GM12878 (cell line): ENCODE measurements at regions not wholly inside any gene's neighbourhood (a gene's known extent, or its start where the extent isn't known, plus 50 kb on each side); places are given as distances from the start of the nearest gene placed in this dataset.

Source experiments
- ATAC-seq: fragments of 200-7000 bp; cut with Tn5 transposase; 3 replicates; pipeline ENCODE4 v1.9.1; 2020; ENCODE audit warnings: mild to moderate bottlenecking, moderate library complexity
- BruUV-seq: library from RNA; stranded (reverse); fragments of 400-500 nt; replicated peaks from 2 replicates; lab custom pipeline; 2021; lab: Mats Ljungman, UMichigan
- CTCF ChIA-PET: fragments of 300-600 bp; sonication (Branson Sonifier 250); formaldehyde crosslinking; extraction: SDS; loops from one replicate; lab custom pipeline; 2021; ENCODE audit warnings: inconsistent platforms; lab: Yijun Ruan, JAX
- POLR2A ChIA-PET: fragments of 350-600 bp; formaldehyde crosslinking; extraction: SDS; loops from one replicate; lab custom pipeline; 2021; ENCODE audit warnings: inconsistent platforms; lab: Charles Lee
- RAD21 ChIA-PET: fragments of 300-600 bp; sonication (Branson Sonifier 250); formaldehyde crosslinking; loops from one replicate; lab custom pipeline; 2023; ENCODE audit warnings: antibody characterized with exemption; ENCODE audit not compliant: unreplicated experiment; lab: Charles Lee
- SMC1A ChIA-PET: fragments of 300-600 bp; sonication (Branson Sonifier 250); formaldehyde crosslinking; loops from one replicate; lab custom pipeline; 2023; ENCODE audit not compliant: unreplicated experiment, uncharacterized antibody; lab: Charles Lee
- DNase-seq: peaks from one replicate; pipeline ENCODE4 v3.0.0-alpha.2; 2011; ENCODE audit warnings: low read depth, low spot score
- FAIRE-seq: peaks from 3 replicates; lab custom pipeline; 2011; peaks lifted over from hg19 to GRCh38; lab: Jason Lieb, UNC
- H2AFZ ChIP-seq: 2 replicates; pipeline ENCODE4 v1.6.0; 2011; ENCODE audit warnings: low read depth, low read length, control low read depth; ENCODE audit not compliant: control insufficient read depth
- H3K27ac ChIP-seq: 2 replicates; pipeline ENCODE4 v1.5.1; 2011; ENCODE audit warnings: control low read depth; ENCODE audit not compliant: control insufficient read depth, insufficient read depth
- H3K27me3 ChIP-seq, 2 experiments: replicated peaks in 1 of 2; 2 replicates each; pipeline versions ENCODE4 v1.6.0 to v1.6.1; 2011; ENCODE audit warnings: low read length in 1 of 2; ENCODE audit not compliant: control insufficient read depth in 2 of 2, insufficient read depth in 2 of 2
- H3K36me3 ChIP-seq, 2 experiments: 2 replicates each; pipeline ENCODE4 v1.5.1; 2011; ENCODE audit warnings: low read length in 1 of 2; ENCODE audit not compliant: control insufficient read depth in 2 of 2, insufficient read depth in 2 of 2
- H3K4me1 ChIP-seq: 2 replicates; pipeline ENCODE4 v1.6.1; 2011; ENCODE audit warnings: mild to moderate bottlenecking, low read length, moderate library complexity, mixed read lengths; ENCODE audit not compliant: control insufficient read depth, insufficient read depth
- H3K4me2 ChIP-seq: 2 replicates; pipeline ENCODE4 v1.6.0; 2011; ENCODE audit warnings: control low read depth; ENCODE audit not compliant: control insufficient read depth, insufficient read depth
- H3K4me3 ChIP-seq: fragments of 200-600 bp; sonication (generic); 2 replicates; pipeline ENCODE4 v1.5.1; 2016
- H3K79me2 ChIP-seq: 2 replicates; pipeline ENCODE4 v1.6.0; 2011; ENCODE audit warnings: low read length; ENCODE audit not compliant: control insufficient read depth, insufficient read depth
- H3K9ac ChIP-seq: 2 replicates; pipeline ENCODE4 v1.8.0; 2011; ENCODE audit warnings: low read length, control low read depth, mixed read lengths; ENCODE audit not compliant: control insufficient read depth, insufficient read depth
- H3K9me3 ChIP-seq: replicated peaks from 3 replicates; pipeline ENCODE4 v1.5.1; 2011; ENCODE audit warnings: mild to moderate bottlenecking, low read length; ENCODE audit not compliant: control insufficient read depth, insufficient read depth
- H4K20me1 ChIP-seq: 2 replicates; pipeline ENCODE4 v1.6.0; 2011; ENCODE audit not compliant: control insufficient read depth, insufficient read depth
- EP300 ChIP-seq, 2 experiments: fragments of 150-350 bp in 1 of 2; IDR thresholded peaks; 2 replicates each; pipeline ENCODE4 v1.6.1; 2011 to 2012; ENCODE audit warnings: low read depth in 2 of 2, low read length in 2 of 2, borderline replicate concordance in 1 of 2, improper control_type of control experiment in 1 of 2, inconsistent platforms in 1 of 2; ENCODE audit not compliant: control insufficient read depth in 1 of 2
- GATAD2B ChIP-seq: fragments of 450-650 bp; conservative IDR thresholded peaks from 2 replicates; pipeline ENCODE4 v1.6.1; 2017; ENCODE audit warnings: low read depth, mild to moderate bottlenecking, moderate library complexity
- HDAC6 ChIP-seq: fragments of 200-600 bp; sonication (generic); IDR thresholded peaks from one replicate; pipeline ENCODE4 v1.8.0; 2017; ENCODE audit warnings: antibody characterized with exemption; ENCODE audit not compliant: unreplicated experiment
- HSF1 ChIP-seq: fragments of 150-350 bp; IDR thresholded peaks from 2 replicates; pipeline ENCODE4 v1.6.1; 2014; ENCODE audit warnings: mild to moderate bottlenecking, low read depth, low read length
- IKZF2 ChIP-seq, 2 experiments: fragments of 450-650 bp; IDR thresholded peaks; 2 replicates each; pipeline ENCODE4 v1.6.1; 2017; ENCODE audit warnings: mild to moderate bottlenecking in 2 of 2, moderate library complexity in 2 of 2
- IRF5 ChIP-seq: fragments of 450-650 bp; IDR thresholded peaks from 2 replicates; pipeline ENCODE4 v1.6.1; 2017; ENCODE audit warnings: borderline replicate concordance
- NBN ChIP-seq: fragments of 450-650 bp; IDR thresholded peaks from 2 replicates; pipeline ENCODE4 v1.6.1; 2016
- NFYA ChIP-seq: IDR thresholded peaks from 2 replicates; pipeline ENCODE4 v1.6.1; 2011; ENCODE audit warnings: low read depth, mild to moderate bottlenecking, low read length, improper control_type of control experiment, borderline replicate concordance
- POLR2AphosphoS5 ChIP-seq: IDR thresholded peaks from 2 replicates; pipeline ENCODE4 v1.6.1; 2011; ENCODE audit warnings: mild to moderate bottlenecking, low read length, inconsistent platforms
- RAD21 ChIP-seq: IDR thresholded peaks from 2 replicates; pipeline ENCODE4 v1.6.1; 2011; ENCODE audit warnings: mild to moderate bottlenecking, low read depth, low read length, moderate library complexity; ENCODE audit not compliant: insufficient read depth
- SIN3A ChIP-seq: IDR thresholded peaks from 2 replicates; pipeline ENCODE4 v1.6.1; 2012; ENCODE audit warnings: low read depth, low read length, improper control_type of control experiment
- TAF1 ChIP-seq: IDR thresholded peaks from 2 replicates; pipeline ENCODE4 v1.6.1; 2011; ENCODE audit warnings: mild to moderate bottlenecking, low read depth, low read length, borderline replicate concordance
- ZBTB40 ChIP-seq: fragments of 450-650 bp; IDR thresholded peaks from 2 replicates; pipeline ENCODE4 v1.6.1; 2016; ENCODE audit warnings: mild to moderate bottlenecking, moderate library complexity, borderline replicate concordance
- WGBS: methylation state at CpG from one replicate; pipeline ENCODE4 v1.1.6; 2016; ENCODE audit warnings: low lambda C conversion rate; ENCODE audit not compliant: insufficient replicate concordance, insufficient coverage; ENCODE audit errors: missing lambda C conversion rate; 5-methylcytosine and 5-hydroxymethylcytosine counted together
- in situ Hi-C: fragments of 300-500 bp; cut with MboI; formaldehyde crosslinking; loops from 9 replicates; pipeline ENCODE4 v1.14.3; 2018; ENCODE audit warnings: mixed read lengths
- intact Hi-C: fragments of 100-400 bp; cut with micrococcal nuclease; formaldehyde crosslinking; loops from one replicate; pipeline ENCODE4 v1.14.2; 2022; ENCODE audit not compliant: unreplicated experiment
- TF ChIP-seq, protein P1 (sequence below): IDR thresholded peaks from 2 replicates; pipeline ENCODE4 v1.6.1; 2012; ENCODE audit warnings: low read depth, low read length, improper control_type of control experiment

GRCh38 chr12:58268069-58268468 is 326.7 kb downstream of the ATP23 start (continued):
- no peak for TF ChIP-seq TAF1
- TF ChIP-seq, protein P1, sequence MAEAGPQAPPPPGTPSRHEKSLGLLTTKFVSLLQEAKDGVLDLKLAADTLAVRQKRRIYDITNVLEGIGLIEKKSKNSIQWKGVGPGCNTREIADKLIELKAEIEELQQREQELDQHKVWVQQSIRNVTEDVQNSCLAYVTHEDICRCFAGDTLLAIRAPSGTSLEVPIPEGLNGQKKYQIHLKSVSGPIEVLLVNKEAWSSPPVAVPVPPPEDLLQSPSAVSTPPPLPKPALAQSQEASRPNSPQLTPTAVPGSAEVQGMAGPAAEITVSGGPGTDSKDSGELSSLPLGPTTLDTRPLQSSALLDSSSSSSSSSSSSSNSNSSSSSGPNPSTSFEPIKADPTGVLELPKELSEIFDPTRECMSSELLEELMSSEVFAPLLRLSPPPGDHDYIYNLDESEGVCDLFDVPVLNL: no peak
- no peak for TF ChIP-seq NBN
- no peak for TF ChIP-seq HDAC6
- TF ChIP-seq RAD21: no peak
- TF ChIP-seq HSF1: no peak

DNA sequence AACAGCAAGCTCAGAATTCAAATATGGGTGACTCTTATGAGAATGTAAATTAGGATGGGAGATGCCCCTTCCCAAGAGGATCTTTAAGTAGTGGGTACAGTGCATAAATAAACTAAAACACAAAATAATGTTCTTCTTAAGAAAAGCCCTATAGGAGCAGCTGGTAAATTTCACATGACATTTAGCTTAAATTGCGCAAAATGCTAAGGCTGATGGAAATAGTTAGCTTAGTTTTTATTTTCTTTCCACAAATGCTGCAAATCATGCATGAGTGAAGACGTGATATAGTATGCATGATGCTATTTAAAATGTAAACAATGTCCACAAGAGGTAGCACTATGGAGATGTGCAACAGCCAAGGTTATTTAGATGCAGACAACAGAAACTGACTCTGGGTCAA is 328.1 kb downstream of the ATP23 start:
- no peaks in the 10 kb centered on the region for H4K20me1 ChIP-seq
- in situ Hi-C loops: no loop called here
- H3K36me3 ChIP-seq: no peaks in the 10 kb centered on the region
- H2AFZ ChIP-seq: no peak overlapping the region
- no TSS peak for BruUV-seq
- no peak for DNase-seq
- no peak for FAIRE-seq
- ChIA-PET RAD21 (no interaction called here), SMC1A (no interaction called here), CTCF (interaction anchor here (0.6 kb wide), 1 partner anchor 68 kb away, joined by 3 read pairs; no protein-coding TSS in a partner anchor), POLR2A (no interaction called here)
- no peak overlapping the region for H3K9ac ChIP-seq
- H3K27ac ChIP-seq: no peak overlapping the region
- no peaks in the 10 kb centered on the region for H3K79me2 ChIP-seq
- no peaks in the 10 kb centered on the region for H3K9me3 ChIP-seq
- WGBS: 32% methylated on average over 2 of the region's 2 CpGs
- no peaks in the 10 kb centered on the region for H3K27me3 ChIP-seq
- H3K4me3 ChIP-seq: no peak overlapping the region
- no peak for ATAC-seq
- intact Hi-C loops: no loop called here
- no peaks in the 10 kb centered on the region for H3K4me1 ChIP-seq
- H3K4me2 ChIP-seq: no peak overlapping the region
- TF ChIP-seq SIN3A: no peak
- no peak for TF ChIP-seq EP300 (IDR thresholded peaks at IDR 0.05; ENCODE audit: borderline replicate concordance in 1 of 2, control insufficient read depth in 1 of 2, low read depth in 2 of 2, low read length in 2 of 2)
- no peak for TF ChIP-seq IKZF2 (IDR thresholded peaks at IDR 0.05)
- no peak for TF ChIP-seq GATAD2B
- TF ChIP-seq IRF5: no peak
- no peak for TF ChIP-seq POLR2AphosphoS5
- TF ChIP-seq, protein P1: no peak
- no peak for TF ChIP-seq ZBTB40
- TF ChIP-seq NFYA: no peak
